IPS-NIHi7 (cell line): ENCODE measurements at regions not wholly inside any gene's neighbourhood (a gene's known extent, or its start where the extent isn't known, plus 50 kb on each side); places are given as distances from the start of the nearest gene placed in this dataset.
"Not testable (repeated sequence)": the region's sequence is repeated elsewhere in the genome, so short reads cannot be mapped to it uniquely, and the experiment has no call there.

Experiments used
- DNase-seq: peaks from one replicate; pipeline ENCODE4 v3.0.0; 2012; ENCODE audit warnings: mixed read lengths; ENCODE audit errors: extremely low spot score

- DNase-seq = no peak
These were observed 293.9 kb downstream of the CYRIA start for GRCh38 chr2:16371751-16372150.

- DNase-seq = no peak
These were observed 296.7 kb downstream of the CYRIA start for GRCh38 chr2:16368951-16369350.

GRCh38 chr2:16368328-16368727 lies 297.3 kb downstream of the CYRIA start:
- no peak for DNase-seq

- no peak for DNase-seq
These were observed 300.3 kb downstream of the CYRIA start for GRCh38 chr2:16365366-16365765.

GRCh38 chr2:16363581-16363980 lies 302.1 kb downstream of the CYRIA start:
- no peak for DNase-seq

GRCh38 chr2:16362611-16363010 lies 303.0 kb downstream of the CYRIA start:
- DNase-seq = no peak

- DNase-seq = no peak
These were observed 304.2 kb downstream of the CYRIA start for GRCh38 chr2:16361261-16361995.

- DNase-seq = no peak
These were observed 305.7 kb downstream of the CYRIA start for GRCh38 chr2:16359961-16360360.

GRCh38 chr2:16357188-16357587 lies 308.4 kb downstream of the CYRIA start:
- no peak for DNase-seq

- no peak for DNase-seq
These were observed 314.1 kb downstream of the CYRIA start for GRCh38 chr2:16351541-16351940.

GRCh38 chr2:16351137-16351536 lies 314.5 kb downstream of the CYRIA start:
- no peak for DNase-seq

GRCh38 chr2:16350211-16350610 lies 315.4 kb downstream of the CYRIA start:
- no peak for DNase-seq

GRCh38 chr2:16349811-16350210 lies 315.8 kb downstream of the CYRIA start:
- DNase-seq = no peak

GRCh38 chr2:16348821-16349515 lies 316.7 kb downstream of the CYRIA start:
- DNase-seq = no peak

- DNase-seq = no peak
These were observed 319.0 kb downstream of the CYRIA start for GRCh38 chr2:16346671-16347070.

GRCh38 chr2:16345231-16345630 lies 320.4 kb downstream of the CYRIA start:
- not testable (repeated sequence) for DNase-seq

- DNase-seq = no peak
These were observed 326.4 kb downstream of the CYRIA start for GRCh38 chr2:16339206-16339605.

GRCh38 chr2:16338026-16338425 lies 327.6 kb downstream of the CYRIA start:
- DNase-seq = no peak

- no peak for DNase-seq
These were observed 328.7 kb downstream of the CYRIA start for GRCh38 chr2:16336916-16337315.

GRCh38 chr2:16336491-16336890 lies 329.1 kb downstream of the CYRIA start:
- no peak for DNase-seq

- DNase-seq = no peak
These were observed 329.7 kb downstream of the CYRIA start for GRCh38 chr2:16335947-16336346.

GRCh38 chr2:16335604-16335930 lies 330.1 kb downstream of the CYRIA start:
- no peak for DNase-seq

GRCh38 chr2:16334886-16335603 lies 330.6 kb downstream of the CYRIA start:
- DNase-seq = no peak
